HG02759 (cell line): ENCODE measurements at regions not wholly inside any gene's neighbourhood (a gene's known extent, or its start where the extent isn't known, plus 50 kb on each side); places are given as distances from the start of the nearest gene placed in this dataset.
"Not testable (repeated sequence)": the region's sequence is repeated elsewhere in the genome, so short reads cannot be mapped to it uniquely, and the experiment has no call there.

ENCODE experiments used
- ATAC-seq: cut with Tn5 transposase; IDR thresholded peaks from one replicate; pipeline ENCODE4 v1.9.1; 2021; ENCODE audit warnings: mild to moderate bottlenecking, moderate library complexity; ENCODE audit not compliant: unreplicated experiment

- ATAC-seq = peak; percentile 54
Observed at GRCh38 chr6:135129136-135129856, 51.8 kb upstream of the MYB start.

- ATAC-seq = peak; percentile 82
Observed at GRCh38 chr6:135128268-135128914, 52.7 kb upstream of the MYB start.

GRCh38 chr6:135126729-135127128 is 54.4 kb upstream of the MYB start:
- ATAC-seq = no peak

GRCh38 chr6:135126034-135126433 is 55.1 kb upstream of the MYB start:
- ATAC-seq = no peak

DNA sequence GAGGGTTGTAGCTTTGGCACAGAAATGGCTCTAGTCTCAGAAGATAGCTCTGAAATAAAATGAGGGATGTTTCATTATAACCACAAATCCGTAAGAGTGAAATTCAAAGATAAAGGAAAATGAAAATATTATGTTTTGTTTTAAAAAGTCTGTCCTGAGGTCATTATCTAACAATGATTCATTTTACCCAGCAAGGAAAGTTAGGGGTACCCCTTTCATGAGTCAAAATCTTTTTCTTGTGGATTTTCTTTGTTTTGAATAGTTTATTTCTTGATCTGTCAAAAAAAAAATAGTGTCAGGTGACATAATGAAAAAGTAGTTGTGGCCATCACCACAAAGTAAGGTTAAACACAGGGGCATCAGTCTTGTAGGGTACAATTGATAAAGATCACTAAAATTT is 59.7 kb upstream of the MYB start:
- no peak for ATAC-seq

GRCh38 chr6:135118134-135118730 is 62.9 kb upstream of the MYB start:
- no peak for ATAC-seq

DNA sequence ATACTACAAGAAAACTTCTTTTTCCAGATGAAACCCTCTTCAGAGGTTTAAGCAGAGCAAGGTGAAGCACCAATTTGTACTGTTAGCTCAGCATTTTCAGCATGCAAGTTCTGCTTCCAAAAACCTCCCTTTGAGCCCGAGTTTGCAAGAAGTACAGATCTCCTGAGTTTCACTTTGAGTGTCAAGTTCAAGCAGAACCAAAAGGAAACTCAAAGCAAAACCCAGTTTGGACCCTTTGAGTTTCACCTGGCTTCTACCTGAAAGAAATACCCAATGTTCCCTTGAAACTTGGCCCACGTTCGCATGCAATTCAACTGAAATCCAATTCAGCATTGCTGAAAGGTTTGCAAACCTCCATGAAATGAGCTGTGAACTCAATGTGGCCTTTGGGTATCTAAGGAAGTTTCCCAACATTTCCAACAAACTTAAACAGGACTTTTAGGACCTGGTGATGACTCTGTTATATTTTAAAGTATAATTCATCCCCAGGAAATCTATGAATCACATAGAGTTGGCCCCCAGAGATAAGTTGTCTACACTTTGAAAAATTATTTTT is 62.9 kb upstream of the HBS1L start:
- peak; percentile 36 for ATAC-seq

DNA sequence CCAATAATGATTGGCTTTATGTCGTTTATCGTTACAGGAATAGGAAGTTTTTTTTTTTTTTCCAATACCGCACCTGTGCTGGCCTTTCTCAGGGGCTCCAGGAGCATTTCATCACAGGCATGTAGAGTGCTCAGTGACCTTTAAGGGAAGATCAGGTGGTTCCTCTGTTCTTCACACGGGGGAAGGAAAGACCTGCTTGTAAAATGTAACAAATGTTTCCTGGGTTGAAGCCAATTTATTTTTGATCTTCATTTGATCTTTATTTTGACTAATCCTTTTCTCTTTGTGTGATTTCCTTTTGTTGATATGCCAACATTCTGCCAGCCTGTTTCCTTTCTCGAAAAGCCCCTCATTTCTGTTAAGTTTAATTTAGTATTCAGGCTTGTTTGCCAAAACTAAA is 61.9 kb upstream of the HBS1L start:
- no peak for ATAC-seq

- ATAC-seq = no peak
Observed at GRCh38 chr6:135115834-135116233, 61.2 kb upstream of the HBS1L start.

DNA sequence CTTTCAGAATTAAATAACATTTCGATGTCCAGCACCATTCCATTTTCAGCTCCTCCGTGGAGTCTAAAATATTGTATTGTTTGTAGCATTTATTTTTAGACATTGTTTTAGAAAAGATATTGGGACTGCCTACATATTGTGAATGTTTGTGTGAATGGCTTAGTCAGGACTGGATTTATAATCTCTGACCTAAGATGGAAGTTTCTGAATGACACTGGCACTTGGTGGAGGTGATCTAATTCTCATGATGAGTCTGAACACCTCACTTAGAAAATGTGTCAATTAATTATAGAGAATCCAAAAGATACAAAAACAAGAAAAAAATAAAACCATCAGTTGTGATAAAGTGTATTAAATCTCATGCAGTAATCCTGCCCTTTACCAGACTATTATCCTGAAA is 60.8 kb upstream of the HBS1L start:
- ATAC-seq = no peak

- peak; percentile 76 for ATAC-seq
Observed at GRCh38 chr6:135114355-135115145, 59.9 kb upstream of the HBS1L start.

DNA sequence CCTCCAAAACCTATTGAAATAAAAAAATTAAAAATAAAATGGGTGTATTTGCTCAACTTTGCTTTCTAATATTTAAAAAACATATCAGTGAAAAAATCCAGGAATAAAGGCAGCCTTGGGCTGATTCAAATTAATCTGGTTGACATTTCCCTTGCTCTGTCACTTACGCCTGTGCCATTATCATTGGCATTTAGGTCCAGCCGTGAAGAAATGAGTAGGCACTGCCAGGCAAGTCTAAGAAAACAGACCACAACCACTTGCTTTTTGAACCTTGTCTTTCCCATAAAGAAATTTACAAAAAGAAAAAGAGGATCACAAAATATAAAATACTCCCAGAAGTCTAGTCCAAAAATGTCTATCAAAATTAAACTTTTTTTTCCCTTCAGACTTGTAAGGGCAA is 59.2 kb upstream of the HBS1L start:
- no peak for ATAC-seq

DNA sequence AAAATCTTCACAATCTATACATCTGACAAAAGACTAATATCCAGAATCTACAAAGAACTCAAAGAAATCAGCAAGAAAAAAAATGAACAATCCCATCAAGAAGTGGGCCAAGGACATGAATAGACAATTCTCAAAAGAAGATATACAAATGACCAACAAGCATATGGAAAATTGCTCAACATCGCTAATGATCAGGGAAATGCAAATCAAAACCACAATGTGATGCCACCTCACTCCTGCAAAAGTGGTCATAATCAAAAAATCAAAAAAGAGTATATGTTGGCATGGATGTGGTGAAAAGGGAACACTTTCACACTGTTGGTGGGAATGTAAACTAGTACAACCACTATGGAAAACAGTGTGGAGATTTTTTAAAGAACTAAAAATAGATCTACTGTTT is 58.3 kb upstream of the HBS1L start:
- not testable (repeated sequence) for ATAC-seq

DNA sequence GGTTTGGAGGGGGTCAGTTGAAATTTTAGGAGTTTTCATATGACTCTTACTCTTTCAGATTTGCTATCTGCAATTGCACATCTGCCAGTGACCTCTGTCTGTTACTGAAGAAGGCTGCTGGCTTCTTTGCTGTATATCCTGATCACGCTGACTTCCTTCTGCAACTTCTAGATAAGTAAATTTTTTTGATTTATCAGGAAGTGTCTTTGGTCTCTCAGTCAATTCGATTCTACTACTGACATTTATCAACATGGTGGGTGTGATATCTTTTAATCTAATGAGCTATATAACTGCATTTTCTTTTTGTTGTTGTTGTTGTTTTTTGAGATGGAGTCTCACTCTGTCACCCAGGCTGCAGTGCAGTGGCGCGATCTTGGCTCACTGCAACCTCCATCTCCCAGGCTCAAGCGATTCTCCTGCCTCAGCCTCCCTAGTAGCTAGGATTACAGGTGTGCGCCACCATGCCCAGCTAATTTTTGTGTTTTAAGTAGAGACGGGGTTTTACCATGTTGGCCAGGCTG is 55.7 kb upstream of the HBS1L start:
- ATAC-seq = not testable (repeated sequence)

DNA sequence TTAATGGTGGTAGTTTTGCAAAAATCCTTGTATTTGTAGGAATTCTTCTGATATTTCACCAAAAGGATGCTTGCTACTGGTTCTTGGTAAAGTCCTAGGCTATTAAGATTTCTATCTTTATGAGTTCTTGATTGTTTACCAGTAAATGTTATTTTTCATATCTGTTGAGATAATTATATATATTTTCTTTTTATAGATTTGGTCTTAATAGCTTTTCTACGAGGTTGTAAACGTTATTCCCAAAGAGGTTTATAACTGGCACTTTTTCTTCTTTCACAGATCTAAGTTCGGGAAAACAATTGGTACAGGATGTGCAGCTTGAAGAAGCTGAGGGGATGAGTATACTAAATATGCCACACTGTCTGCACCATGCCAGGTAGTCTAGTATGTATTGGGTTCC is 55.1 kb upstream of the HBS1L start:
- ATAC-seq = no peak

DNA sequence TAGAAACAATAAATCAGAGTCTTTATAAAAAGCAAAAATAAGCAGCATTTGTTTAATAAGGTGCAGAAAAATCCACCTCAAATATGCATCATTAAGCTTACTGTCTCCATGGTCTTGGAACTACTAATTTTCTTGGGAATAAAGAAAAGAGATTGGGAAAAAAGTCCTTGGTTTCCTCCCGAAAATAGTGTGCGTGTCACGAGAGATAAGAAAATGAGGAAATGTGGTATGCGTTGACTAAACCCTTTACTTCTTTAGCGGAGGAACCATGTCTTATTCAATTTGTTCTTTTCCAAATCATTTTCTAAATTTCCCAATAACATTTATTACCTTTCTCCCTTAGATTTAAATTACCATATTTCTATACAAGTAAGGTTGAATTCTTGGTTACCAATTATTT is 54.1 kb upstream of the HBS1L start:
- ATAC-seq = no peak

DNA sequence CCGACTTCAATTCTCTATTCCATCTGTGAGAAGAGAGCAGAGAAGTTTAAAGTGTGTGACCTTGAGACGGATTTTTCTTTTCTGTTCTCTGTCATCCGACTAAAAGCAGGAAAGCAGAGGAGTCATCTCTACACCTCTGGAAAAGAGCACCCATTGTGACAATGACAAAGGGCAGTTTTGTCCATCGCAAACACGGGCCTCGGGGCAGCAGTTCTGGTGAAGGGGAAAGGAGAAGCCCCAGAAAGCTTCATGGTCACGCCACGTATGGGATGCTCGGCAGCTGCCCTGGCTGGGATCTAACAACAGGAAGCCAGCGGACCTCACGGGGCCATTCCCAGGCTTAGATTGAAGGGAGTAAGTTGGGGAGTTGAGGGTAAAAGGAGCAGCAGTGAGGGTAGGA is 52.0 kb upstream of the HBS1L start:
- ATAC-seq = no peak

GRCh38 chr6:135105710-135106109 is 51.1 kb upstream of the HBS1L start:
- peak; percentile 46 for ATAC-seq

GRCh38 chr6:135105299-135105698 is 50.7 kb upstream of the HBS1L start:
- ATAC-seq = no peak
